HUES6 (cell line): ENCODE measurements at regions not wholly inside any gene's neighbourhood (a gene's known extent, or its start where the extent isn't known, plus 50 kb on each side); places are given as distances from the start of the nearest gene placed in this dataset.
"Not testable (repeated sequence)": the region's sequence is repeated elsewhere in the genome, so short reads cannot be mapped to it uniquely, and the experiment has no call there.

ENCODE experiments used
- H3K27ac ChIP-seq: 2 replicates; pipeline ENCODE4 v1.7.0; 2013; ENCODE audit warnings: low read depth, mild to moderate bottlenecking, low read length, inconsistent platforms
- H3K27me3 ChIP-seq: 2 replicates; pipeline ENCODE4 v1.6.1; 2013; ENCODE audit warnings: low read length; ENCODE audit not compliant: control insufficient read depth, insufficient read depth
- H3K36me3 ChIP-seq: 2 replicates; pipeline ENCODE4 v1.6.1; 2013; ENCODE audit warnings: low read length; ENCODE audit not compliant: control insufficient read depth, insufficient read depth
- H3K4me1 ChIP-seq: 2 replicates; pipeline ENCODE4 v1.6.1; 2013; ENCODE audit warnings: low read length; ENCODE audit not compliant: control insufficient read depth, insufficient read depth
- H3K4me3 ChIP-seq: 2 replicates; pipeline ENCODE4 v1.5.1; 2013; ENCODE audit warnings: low read depth, low read length
- H3K9ac ChIP-seq: one replicate; pipeline ENCODE4 v1.6.1; 2013; ENCODE audit warnings: mild to moderate bottlenecking, low read length
- H3K9me3 ChIP-seq: 2 replicates; pipeline ENCODE4 v1.6.1; 2013; ENCODE audit warnings: low read depth, low read length; ENCODE audit not compliant: control insufficient read depth, insufficient read depth

DNA sequence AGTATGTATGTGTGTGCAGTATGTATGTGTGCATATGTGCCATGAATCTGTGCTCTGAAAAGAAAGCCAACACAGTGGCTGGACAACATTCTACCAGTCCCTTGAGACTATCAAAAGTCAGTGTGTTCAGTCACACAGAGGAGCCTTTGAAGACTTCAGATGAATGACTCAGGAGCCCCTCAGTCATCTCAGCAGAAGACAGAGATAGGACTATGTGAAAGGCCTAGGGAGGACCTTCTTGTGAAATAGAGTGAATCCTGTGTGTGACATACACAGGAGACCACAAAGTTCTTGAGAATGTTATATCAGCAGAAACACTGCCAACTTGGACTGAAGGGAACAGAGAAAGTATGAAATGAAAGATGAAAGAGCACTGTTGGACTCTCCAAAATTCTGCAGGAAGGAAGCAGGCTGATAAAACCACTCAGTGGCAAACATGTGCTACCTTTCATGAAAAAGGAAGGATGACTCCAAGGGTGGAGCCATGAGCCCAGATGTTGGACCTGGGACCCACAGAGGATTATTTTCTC is 108.4 kb downstream of the METRNL start:
- no peak overlapping the region for H3K27ac ChIP-seq
- H3K4me1 ChIP-seq: no peaks in the 10 kb centered on the region
- no peak overlapping the region for H3K9ac ChIP-seq
- no peak overlapping the region for H3K4me3 ChIP-seq
- no peaks in the 10 kb centered on the region for H3K27me3 ChIP-seq
- H3K36me3 ChIP-seq: no peaks in the 10 kb centered on the region
- peaks cover 29% of the 10 kb centered on the region for H3K9me3 ChIP-seq

- Histone ChIP-seq H3K4me1 (no peaks in the 10 kb centered on the region), H3K9me3 (peaks cover 38% of the 10 kb centered on the region), H3K36me3 (no peaks in the 10 kb centered on the region), H3K27ac (no peak overlapping the region), H3K9ac (no peak overlapping the region), H3K27me3 (no peaks in the 10 kb centered on the region), H3K4me3 (no peak overlapping the region)
These were observed 109.9 kb downstream of the METRNL start for GRCh38 chr17:83189044-83190003.

DNA sequence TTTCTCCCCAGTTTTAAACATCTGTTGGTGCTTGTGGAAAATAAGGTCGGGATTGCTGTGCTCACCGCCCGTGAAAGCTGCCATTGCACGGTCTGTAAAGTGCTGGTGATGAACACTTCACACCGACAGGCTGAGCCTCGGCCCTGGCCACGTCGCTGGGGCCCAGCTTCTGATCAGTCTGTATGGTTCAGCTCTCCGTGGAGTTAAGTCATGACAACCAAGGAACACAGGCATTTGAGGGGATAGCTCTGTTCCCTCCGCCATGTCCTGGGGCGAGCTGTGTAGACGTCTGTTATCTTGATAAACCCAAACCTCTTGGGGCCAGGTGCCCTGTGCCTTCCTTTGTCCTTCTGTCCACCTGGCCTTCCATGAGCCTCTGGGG is 110.6 kb downstream of the METRNL start:
- Histone ChIP-seq H3K27me3 (no peaks in the 10 kb centered on the region), H3K36me3 (no peaks in the 10 kb centered on the region), H3K4me1 (no peaks in the 10 kb centered on the region), H3K9me3 (peaks cover 45% of the 10 kb centered on the region), H3K9ac (no peak overlapping the region), H3K27ac (no peak overlapping the region), H3K4me3 (no peak overlapping the region)

- H3K36me3 ChIP-seq: no peaks in the 10 kb centered on the region
- H3K9me3 ChIP-seq: peaks cover 48% of the 10 kb centered on the region
- no peak overlapping the region for H3K9ac ChIP-seq
- no peaks in the 10 kb centered on the region for H3K4me1 ChIP-seq
- H3K27me3 ChIP-seq: no peaks in the 10 kb centered on the region
- no peak overlapping the region for H3K4me3 ChIP-seq
- H3K27ac ChIP-seq: no peak overlapping the region
These were observed 111.4 kb downstream of the METRNL start for GRCh38 chr17:83190601-83191387.

DNA sequence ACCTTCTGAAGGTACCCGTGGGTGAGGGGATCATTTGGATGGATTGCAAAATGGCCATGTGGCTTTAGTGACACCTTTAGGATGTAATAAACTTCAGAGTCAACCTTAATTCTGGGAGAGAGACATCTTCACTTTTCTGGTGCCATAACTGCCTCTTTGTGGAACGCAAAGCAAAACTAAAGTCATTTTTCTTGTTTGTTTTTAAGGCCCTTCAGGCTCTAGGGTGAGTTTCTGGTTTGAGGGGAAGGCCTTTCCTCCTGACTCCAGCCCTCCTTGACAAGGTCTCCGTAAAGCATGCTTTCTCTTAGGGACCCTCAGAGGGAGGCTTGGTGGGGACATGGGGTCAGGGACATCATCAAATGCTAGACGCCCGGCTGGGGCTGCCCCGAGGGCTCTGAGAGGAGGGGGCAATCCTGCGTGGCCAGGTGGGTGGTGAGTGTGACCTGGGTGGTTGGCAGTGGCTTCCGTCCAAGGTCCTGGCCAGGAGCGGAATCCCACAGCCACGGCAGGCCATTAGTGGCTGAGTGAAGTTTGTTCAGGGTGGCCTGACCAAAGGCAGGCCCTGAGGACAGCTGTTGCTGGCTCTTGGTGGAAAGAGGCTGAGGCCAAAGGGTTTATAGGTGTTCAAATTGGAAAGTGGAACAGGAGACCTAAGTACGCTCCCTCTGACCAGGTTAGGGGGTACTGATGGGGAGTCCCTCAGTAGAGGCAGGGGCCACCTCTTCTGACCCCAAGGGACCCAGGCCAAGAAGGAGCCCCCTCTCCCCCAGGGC is 112.2 kb downstream of the METRNL start:
- Histone ChIP-seq H3K27ac (no peak overlapping the region), H3K9ac (no peak overlapping the region), H3K27me3 (no peaks in the 10 kb centered on the region), H3K4me3 (no peak overlapping the region), H3K4me1 (no peaks in the 10 kb centered on the region), H3K36me3 (no peaks in the 10 kb centered on the region), H3K9me3 (peaks cover 54% of the 10 kb centered on the region)

DNA sequence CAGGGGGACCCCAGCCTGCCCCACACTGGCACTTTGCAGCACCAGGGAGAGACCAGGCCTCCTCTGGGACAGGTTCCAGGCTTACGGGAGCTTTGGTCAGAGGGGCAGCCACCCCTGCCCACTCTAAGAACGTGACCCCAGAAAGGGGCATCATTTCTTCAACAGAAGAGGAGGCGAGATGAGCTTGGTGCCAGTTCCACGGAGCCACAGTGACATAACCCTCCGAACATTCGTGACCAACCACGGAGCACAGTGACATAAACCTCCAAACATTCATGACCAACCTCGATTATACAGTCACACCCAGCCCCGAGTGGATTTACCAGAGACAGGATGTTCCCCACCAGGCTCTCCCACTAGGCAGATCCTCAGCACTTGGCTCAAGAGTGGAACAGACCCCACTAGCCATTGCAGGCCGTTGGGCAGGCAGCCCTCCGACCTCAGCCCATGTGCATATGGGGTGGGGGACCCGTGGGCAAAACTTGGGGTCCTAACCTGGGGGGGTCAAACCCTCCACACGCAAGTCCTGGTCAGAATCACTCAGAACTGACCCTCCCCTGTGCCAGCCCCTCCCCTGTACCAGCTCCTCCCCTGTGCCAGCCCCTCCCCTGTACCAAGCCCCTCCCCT is 112.9 kb downstream of the METRNL start:
- Histone ChIP-seq H3K9ac (no peak overlapping the region), H3K27me3 (no peaks in the 10 kb centered on the region), H3K27ac (no peak overlapping the region), H3K36me3 (no peaks in the 10 kb centered on the region), H3K9me3 (peaks cover 56% of the 10 kb centered on the region), H3K4me1 (no peaks in the 10 kb centered on the region), H3K4me3 (no peak overlapping the region)

- H3K9me3 ChIP-seq: peaks cover 60% of the 10 kb centered on the region
- not testable (repeated sequence) for H3K4me3 ChIP-seq, H3K27me3 ChIP-seq, H3K27ac ChIP-seq, H3K36me3 ChIP-seq, H3K4me1 ChIP-seq, H3K9ac ChIP-seq
These were observed 113.5 kb downstream of the METRNL start for GRCh38 chr17:83192789-83193335.

GRCh38 chr17:83193336-83194185 is 114.2 kb downstream of the METRNL start:
- Histone ChIP-seq H3K4me1 (no peaks in the 10 kb centered on the region), H3K27me3 (no peaks in the 10 kb centered on the region), H3K9me3 (peaks cover 60% of the 10 kb centered on the region), H3K36me3 (no peaks in the 10 kb centered on the region), H3K9ac (no peak overlapping the region), H3K27ac (no peak overlapping the region), H3K4me3 (no peak overlapping the region)

DNA sequence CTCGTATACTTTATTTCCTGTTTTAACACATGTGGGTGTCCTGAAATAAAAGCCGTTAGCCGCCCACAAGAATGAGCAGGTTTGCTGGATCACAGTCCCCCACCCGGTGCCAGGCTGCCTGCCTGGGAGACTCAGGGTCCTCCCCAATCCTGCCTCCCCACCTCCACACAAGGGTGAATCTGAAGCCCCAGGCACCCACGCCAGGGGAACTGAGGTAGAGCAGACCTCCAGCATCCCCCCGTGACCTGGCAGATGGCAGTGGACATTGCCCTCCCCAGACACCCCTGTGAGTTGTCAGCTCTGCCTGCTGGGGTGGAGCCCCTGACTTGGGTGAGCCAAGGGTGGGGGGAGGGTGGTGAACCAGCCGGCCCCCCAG is 114.8 kb downstream of the METRNL start:
- Histone ChIP-seq H3K4me1 (no peaks in the 10 kb centered on the region), H3K9me3 (peaks cover 60% of the 10 kb centered on the region), H3K4me3 (no peak overlapping the region), H3K27ac (no peak overlapping the region), H3K36me3 (no peaks in the 10 kb centered on the region), H3K9ac (no peak overlapping the region), H3K27me3 (no peaks in the 10 kb centered on the region)
